NB4 (cell line): ENCODE measurements at regions not wholly inside any gene's neighbourhood (a gene's known extent, or its start where the extent isn't known, plus 50 kb on each side); places are given as distances from the start of the nearest gene placed in this dataset.

ENCODE experiments used
- MYC ChIP-seq: IDR thresholded peaks from 2 replicates; pipeline ENCODE4 v1.6.1; 2011; ENCODE audit warnings: low read depth, low read length
- POLR2A ChIP-seq: IDR thresholded peaks from 2 replicates; pipeline ENCODE4 v1.6.1; 2011; ENCODE audit warnings: mild to moderate bottlenecking; ENCODE audit not compliant: insufficient read length; ENCODE audit errors: extremely low read depth
- TF ChIP-seq, protein P1 (sequence below): IDR thresholded peaks from one replicate; pipeline ENCODE4 v1.5.1; 2012; ENCODE audit warnings: low read depth, low read length
- TF ChIP-seq, protein P2 (sequence below): IDR thresholded peaks from 2 replicates; pipeline ENCODE4 v1.6.1; 2011; ENCODE audit warnings: low read depth, low read length

DNA sequence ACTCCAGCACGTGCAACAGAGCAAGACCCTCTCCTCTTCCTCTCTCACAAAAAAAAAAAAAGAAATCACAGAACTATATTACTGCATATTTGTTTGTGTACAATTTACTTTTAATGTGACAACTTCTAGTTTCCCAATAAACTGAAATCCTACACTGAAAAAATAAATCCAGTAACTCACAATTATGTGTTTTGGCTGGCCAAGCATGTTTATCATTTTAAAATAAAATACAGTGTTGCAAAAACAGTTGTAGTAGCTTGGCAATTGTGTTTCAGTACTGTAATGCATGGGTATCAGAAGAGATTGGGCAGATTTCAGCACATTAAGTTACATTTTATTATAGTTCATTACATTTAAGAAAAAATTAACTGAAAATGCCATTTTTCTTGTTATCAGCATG lies 344.9 kb downstream of the ETS1 start:
- TF ChIP-seq, protein P1, sequence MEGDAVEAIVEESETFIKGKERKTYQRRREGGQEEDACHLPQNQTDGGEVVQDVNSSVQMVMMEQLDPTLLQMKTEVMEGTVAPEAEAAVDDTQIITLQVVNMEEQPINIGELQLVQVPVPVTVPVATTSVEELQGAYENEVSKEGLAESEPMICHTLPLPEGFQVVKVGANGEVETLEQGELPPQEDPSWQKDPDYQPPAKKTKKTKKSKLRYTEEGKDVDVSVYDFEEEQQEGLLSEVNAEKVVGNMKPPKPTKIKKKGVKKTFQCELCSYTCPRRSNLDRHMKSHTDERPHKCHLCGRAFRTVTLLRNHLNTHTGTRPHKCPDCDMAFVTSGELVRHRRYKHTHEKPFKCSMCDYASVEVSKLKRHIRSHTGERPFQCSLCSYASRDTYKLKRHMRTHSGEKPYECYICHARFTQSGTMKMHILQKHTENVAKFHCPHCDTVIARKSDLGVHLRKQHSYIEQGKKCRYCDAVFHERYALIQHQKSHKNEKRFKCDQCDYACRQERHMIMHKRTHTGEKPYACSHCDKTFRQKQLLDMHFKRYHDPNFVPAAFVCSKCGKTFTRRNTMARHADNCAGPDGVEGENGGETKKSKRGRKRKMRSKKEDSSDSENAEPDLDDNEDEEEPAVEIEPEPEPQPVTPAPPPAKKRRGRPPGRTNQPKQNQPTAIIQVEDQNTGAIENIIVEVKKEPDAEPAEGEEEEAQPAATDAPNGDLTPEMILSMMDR = no peak
- TF ChIP-seq POLR2A = no peak
- TF ChIP-seq, protein P2, sequence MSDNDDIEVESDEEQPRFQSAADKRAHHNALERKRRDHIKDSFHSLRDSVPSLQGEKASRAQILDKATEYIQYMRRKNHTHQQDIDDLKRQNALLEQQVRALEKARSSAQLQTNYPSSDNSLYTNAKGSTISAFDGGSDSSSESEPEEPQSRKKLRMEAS = no peak
- no peak for TF ChIP-seq MYC
